H1 (cell line): ENCODE measurements at regions not wholly inside any gene's neighbourhood (a gene's known extent, or its start where the extent isn't known, plus 50 kb on each side); places are given as distances from the start of the nearest gene placed in this dataset.

Source experiments
- CTCF ChIA-PET: fragments of 300-600 bp; sonication (Branson Sonifier 250); formaldehyde crosslinking; loops from one replicate; lab custom pipeline; 2021; ENCODE audit not compliant: partially characterized antibody; lab: Charles Lee
- POLR2A ChIA-PET: fragments of 300-600 bp; sonication (Branson Sonifier 250); formaldehyde crosslinking; loops from one replicate; lab custom pipeline; 2021; ENCODE audit warnings: inconsistent platforms; ENCODE audit not compliant: partially characterized antibody; lab: Charles Lee
- DNase-seq, 2 experiments: peaks; one replicate each; pipeline versions ENCODE4 v3.0.0 to v3.0.0-alpha.2; 2010 to 2022; ENCODE audit warnings: low spot score in 2 of 2, low read depth in 1 of 2, mixed read lengths in 1 of 2
- FAIRE-seq: peaks from 2 replicates; lab custom pipeline; 2011; peaks lifted over from hg19 to GRCh38; lab: Jason Lieb, UNC
- H2AFZ ChIP-seq: 2 replicates; pipeline ENCODE4 v1.8.1; 2012; ENCODE audit warnings: low read length, inconsistent platforms
- H2AK5ac ChIP-seq: 2 replicates; pipeline ENCODE4 v1.6.1; 2013; ENCODE audit warnings: low read depth, low read length
- H2BK120ac ChIP-seq: replicated peaks from 2 replicates; pipeline ENCODE3; 2013; ENCODE audit warnings: low read depth, low read length, inconsistent platforms
- H2BK12ac ChIP-seq: 2 replicates; pipeline ENCODE4 v1.6.1; 2013; ENCODE audit warnings: low read depth, low read length
- H2BK15ac ChIP-seq: 2 replicates; pipeline ENCODE4 v1.6.1; 2013; ENCODE audit warnings: low read length
- H2BK20ac ChIP-seq: 2 replicates; pipeline ENCODE4 v1.6.1; 2013; ENCODE audit warnings: low read length
- H2BK5ac ChIP-seq: 2 replicates; pipeline ENCODE4 v1.6.1; 2013; ENCODE audit warnings: low read depth, low read length
- H3K14ac ChIP-seq: 2 replicates; pipeline ENCODE4 v1.6.1; 2013; ENCODE audit warnings: inconsistent platforms; ENCODE audit not compliant: insufficient read length
- H3K18ac ChIP-seq: 2 replicates; pipeline ENCODE4 v1.6.1; 2013; ENCODE audit warnings: low read length; ENCODE audit errors: extremely low read depth
- H3K23ac ChIP-seq: 2 replicates; pipeline ENCODE4 v1.6.1; 2013; ENCODE audit warnings: inconsistent platforms; ENCODE audit not compliant: insufficient read length
- H3K23me2 ChIP-seq: 2 replicates; pipeline ENCODE4 v1.6.1; 2013; ENCODE audit warnings: low read depth, low read length
- H3K27ac ChIP-seq: 2 replicates; pipeline ENCODE4 v1.6.1; 2011; ENCODE audit warnings: low read depth, low read length, inconsistent platforms
- H3K27me3 ChIP-seq, 4 experiments: replicated peaks in 1 of 4; 1 replicate in 1 of 4; 2 replicates in 3 of 4; pipeline versions ENCODE4 v1.6.1 to v1.8.1; 2011 to 2013; ENCODE audit warnings: low read length in 3 of 4, mild to moderate bottlenecking in 3 of 4, inconsistent platforms in 2 of 4, mixed read lengths in 2 of 4, moderate library complexity in 1 of 4; ENCODE audit not compliant: control insufficient read depth in 3 of 4, insufficient read depth in 3 of 4; ENCODE audit errors: extremely low read depth in 1 of 4
- H3K36me3 ChIP-seq, 4 experiments: 2 replicates each; pipeline versions ENCODE4 v1.6.1 to v1.8.1; 2011 to 2013; ENCODE audit warnings: mild to moderate bottlenecking in 4 of 4, low read length in 3 of 4, moderate library complexity in 2 of 4, control low read depth in 1 of 4, inconsistent platforms in 1 of 4; ENCODE audit not compliant: insufficient read depth in 4 of 4, control insufficient read depth in 2 of 4
- H3K4ac ChIP-seq: replicated peaks from 2 replicates; pipeline ENCODE3; 2013; ENCODE audit warnings: low read length, low read depth, mixed read lengths, inconsistent platforms; ENCODE audit not compliant: insufficient read length
- H3K4me1 ChIP-seq, 4 experiments: replicated peaks in 1 of 4; 1 replicate in 1 of 4; 2 replicates in 3 of 4; pipeline versions ENCODE4 v1.6.1 to v1.8.1; 2011 to 2013; ENCODE audit warnings: low read length in 3 of 4, inconsistent platforms in 2 of 4, mixed read lengths in 1 of 4; ENCODE audit not compliant: insufficient read depth in 4 of 4, control insufficient read depth in 3 of 4
- H3K4me2 ChIP-seq, 2 experiments: 2 replicates each; pipeline versions ENCODE4 v1.6.1 to v1.8.1; 2011 to 2013; ENCODE audit warnings: low read depth in 2 of 2, low read length in 2 of 2, control low read depth in 1 of 2, inconsistent platforms in 1 of 2, mild to moderate bottlenecking in 1 of 2; ENCODE audit not compliant: insufficient read depth in 1 of 2
- H3K4me3 ChIP-seq, 4 experiments: fragments of 200-600, 300-600 bp in 1 of 4; sonication (generic), shearing (Covaris generic), sonication (Bioruptor Twin) in 1 of 4; 2 replicates each; pipeline versions ENCODE4 v1.5.1 to v1.8.1; 2011 to 2016; ENCODE audit warnings: low read length in 4 of 4, low read depth in 3 of 4, control low read depth in 2 of 4, inconsistent platforms in 2 of 4, mild to moderate bottlenecking in 2 of 4, mixed read lengths in 1 of 4, moderate library complexity in 1 of 4; ENCODE audit not compliant: insufficient read depth in 2 of 4; ENCODE audit errors: extremely low read depth in 1 of 4
- H3K56ac ChIP-seq: replicated peaks from 2 replicates; pipeline ENCODE3; 2013; ENCODE audit warnings: low read depth, mild to moderate bottlenecking, mixed read lengths, low read length, inconsistent platforms; ENCODE audit not compliant: insufficient read length
- H3K79me1 ChIP-seq: 2 replicates; pipeline ENCODE4 v1.6.1; 2013; ENCODE audit warnings: low read depth, low read length, control low read depth
- H3K79me2 ChIP-seq, 2 experiments: 2 replicates each; pipeline versions ENCODE4 v1.6.1 to v1.8.1; 2012 to 2013; ENCODE audit warnings: low read length in 2 of 2, mild to moderate bottlenecking in 2 of 2, inconsistent platforms in 1 of 2; ENCODE audit not compliant: insufficient read depth in 2 of 2, control insufficient read depth in 1 of 2
- H3K9ac ChIP-seq, 4 experiments: replicated peaks in 1 of 4; 1 replicate in 1 of 4; 2 replicates in 3 of 4; pipeline versions ENCODE4 v1.6.1 to v1.8.1; 2011 to 2013; ENCODE audit warnings: low read depth in 3 of 4, low read length in 3 of 4, control low read depth in 2 of 4, mild to moderate bottlenecking in 2 of 4, moderate library complexity in 2 of 4, inconsistent platforms in 1 of 4; ENCODE audit errors: extremely low read depth in 1 of 4
- H3K9me3 ChIP-seq, 2 experiments: 2 replicates each; pipeline versions ENCODE4 v1.6.1 to v1.8.1; 2012 to 2013; ENCODE audit warnings: mild to moderate bottlenecking in 2 of 2, moderate library complexity in 2 of 2, control low read depth in 1 of 2, inconsistent platforms in 1 of 2, low read depth in 1 of 2, low read length in 1 of 2, mixed read lengths in 1 of 2; ENCODE audit not compliant: insufficient read depth in 2 of 2
- H4K20me1 ChIP-seq, 2 experiments: replicated peaks in 1 of 2; 2 replicates each; pipeline versions ENCODE3 to v1.8.1; 2011 to 2013; ENCODE audit warnings: inconsistent platforms in 2 of 2, low read length in 2 of 2, mild to moderate bottlenecking in 1 of 2; ENCODE audit not compliant: insufficient read depth in 2 of 2, control insufficient read depth in 1 of 2
- H4K5ac ChIP-seq: 2 replicates; pipeline ENCODE4 v1.6.1; 2013; ENCODE audit warnings: low read length, low read depth, mixed read lengths, inconsistent platforms; ENCODE audit not compliant: insufficient read length
- H4K8ac ChIP-seq: 2 replicates; pipeline ENCODE4 v1.8.0; 2013; ENCODE audit warnings: mild to moderate bottlenecking, moderate library complexity, low read length, inconsistent platforms; ENCODE audit not compliant: insufficient read depth; ENCODE audit errors: extremely low read depth
- H4K91ac ChIP-seq: replicated peaks from 2 replicates; pipeline ENCODE3; 2013; ENCODE audit warnings: low read length, mixed read lengths, inconsistent platforms; ENCODE audit not compliant: insufficient read length
- EP300 ChIP-seq, 2 experiments: IDR thresholded peaks; 1 replicate in 1 of 2; 2 replicates in 1 of 2; pipeline ENCODE4 v1.6.1; 2011 to 2012; ENCODE audit warnings: low read depth in 2 of 2, low read length in 2 of 2, mild to moderate bottlenecking in 2 of 2, borderline replicate concordance in 1 of 2, inconsistent platforms in 1 of 2, moderate library complexity in 1 of 2
- EZH2 ChIP-seq: fragments of 200-600 bp; sonication (generic); IDR thresholded peaks from 2 replicates; pipeline ENCODE4 v1.7.1; 2012; ENCODE audit warnings: low read depth, mild to moderate bottlenecking, moderate library complexity, low read length, inconsistent platforms; ENCODE audit not compliant: severe bottlenecking
- HDAC6 ChIP-seq: IDR thresholded peaks from one replicate; pipeline ENCODE4 v1.7.1; 2012; ENCODE audit warnings: low read depth, mild to moderate bottlenecking, inconsistent platforms, low read length, moderate library complexity
- RNF2 ChIP-seq: fragments of 200-900, 300-1000 bp; sonication (generic); IDR thresholded peaks from 2 replicates; pipeline ENCODE4 v1.7.1; 2016; ENCODE audit warnings: borderline replicate concordance, low read depth, mild to moderate bottlenecking, antibody characterized with exemption, low read length; ENCODE audit not compliant: poor library complexity, severe bottlenecking; ENCODE audit errors: missing control alignments
- SIX5 ChIP-seq: IDR thresholded peaks from 2 replicates; pipeline ENCODE4 v1.6.1; 2011; ENCODE audit warnings: mild to moderate bottlenecking, low read depth, low read length
- TAF1 ChIP-seq: IDR thresholded peaks from 2 replicates; pipeline ENCODE4 v1.6.1; 2011; ENCODE audit warnings: mild to moderate bottlenecking, low read depth, low read length
- USF2 ChIP-seq: IDR thresholded peaks from 2 replicates; pipeline ENCODE4 v1.6.1; 2011; ENCODE audit warnings: low read length, improper control_type of control experiment
- WGBS, 2 experiments: shearing (Covaris generic) in 1 of 2; methylation state at CpG; one replicate each; pipeline versions ENCODE4 v1.1.6 to v1.1.7; 2013 to 2015; ENCODE audit warnings: low lambda C conversion rate in 2 of 2, mixed read lengths in 2 of 2, inconsistent platforms in 1 of 2, low coverage in 1 of 2, missing lambda C conversion rate in 1 of 2; ENCODE audit not compliant: insufficient replicate concordance in 2 of 2, insufficient coverage in 1 of 2, insufficient read length in 1 of 2; ENCODE audit errors: extremely low coverage in 1 of 2, missing lambda C conversion rate in 1 of 2; 5-methylcytosine and 5-hydroxymethylcytosine counted together

GRCh38 chr4:57364255-57364654 is 254.1 kb upstream of the IGFBP7 start:
- Histone ChIP-seq H3K4me1 (no peaks in the 10 kb centered on the region), H3K9ac (no peak overlapping the region), H3K14ac (no peak overlapping the region), H3K4me3 (no peak overlapping the region), H3K27me3 (no peaks in the 10 kb centered on the region), H3K9me3 (0 out of 4 replicates have a peak, but pooled peaks cover 0 to 8% of the 10 kb centered on the region in 2 experiments), H3K18ac (no peak overlapping the region), H2AFZ (no peak overlapping the region), H4K8ac (no peak overlapping the region), H4K5ac (no peak overlapping the region), H4K20me1 (no peaks in the 10 kb centered on the region), H3K4me2 (no peak overlapping the region), H2BK120ac (no peak overlapping the region), H3K79me1 (no peaks in the 10 kb centered on the region), H3K27ac (no peak overlapping the region), H2BK20ac (no peak overlapping the region), H3K23ac (no peak overlapping the region), H2AK5ac (no peak overlapping the region), H3K4ac (no peak overlapping the region), H4K91ac (no peak overlapping the region), H2BK15ac (no peak overlapping the region), H2BK5ac (no peak overlapping the region), H3K56ac (no peak overlapping the region), H3K23me2 (no peaks in the 10 kb centered on the region; the same call in 1 of the 2 replicates), H2BK12ac (no peak overlapping the region), H3K79me2 (no peaks in the 10 kb centered on the region), H3K36me3 (no peaks in the 10 kb centered on the region; a peak in 1 of 8 replicates)
- FAIRE-seq (no peak), DNase-seq (no peak)
- CTCF ChIA-PET = no interaction called here
- 80% methylated on average over 1 of the region's 1 CpG; no CpG with 5 or more reads in 1 of the 2 experiments for WGBS, 2 experiments
- POLR2A ChIA-PET = no interaction called here
- TF ChIP-seq TAF1 (no peak), RNF2 (no peak), EZH2 (no peak), SIX5 (no peak), HDAC6 (no peak), EP300 (IDR thresholded peaks at IDR 0.05; ENCODE audit: borderline replicate concordance in 1 of 2, low read depth in 2 of 2, low read length in 2 of 2) (no peak), USF2 (no peak)
